ENCODE measurements at regions not wholly inside any gene's neighbourhood (a gene's known extent, or its start where the extent isn't known, plus 50 kb on each side); places are given as distances from the start of the nearest gene placed in this dataset.

- FAIRE-seq: no peak
- DNase-seq (ENCODE audit: insufficient read length, low spot score): no peak
These were observed 428.3 kb upstream of the NPVF start for GRCh38 chr7:25656581-25657026.

GRCh38 chr7:25658375-25658774 lies 430.1 kb upstream of the NPVF start:
- no peak for FAIRE-seq
- no peak for TF ChIP-seq CTCF (IDR thresholded peaks at IDR 0.05; ENCODE audit: insufficient read depth, missing control alignments)
- DNase-seq (ENCODE audit: insufficient read length, low spot score): no peak

More at GRCh38 chr7:25656581-25657026, 428.3 kb upstream of the NPVF start:
- no peak for TF ChIP-seq CTCF (IDR thresholded peaks at IDR 0.05; ENCODE audit: insufficient read depth, missing control alignments)

- FAIRE-seq (no peak), DNase-seq (ENCODE audit: insufficient read length, low spot score) (no peak)
- TF ChIP-seq CTCF (IDR thresholded peaks at IDR 0.05; ENCODE audit: insufficient read depth, missing control alignments): no peak
These were observed 431.6 kb upstream of the NPVF start for GRCh38 chr7:25659841-25660240.

GRCh38 chr7:25662841-25663800 lies 434.8 kb upstream of the NPVF start:
- FAIRE-seq (no peak), DNase-seq (ENCODE audit: insufficient read length, low spot score) (no peak)
- TF ChIP-seq CTCF (IDR thresholded peaks at IDR 0.05; ENCODE audit: insufficient read depth, missing control alignments): no peak

GRCh38 chr7:25663877-25664276 lies 435.6 kb upstream of the NPVF start:
- DNase-seq (ENCODE audit: insufficient read length, low spot score) (no peak), FAIRE-seq (no peak)
- no peak for TF ChIP-seq CTCF (IDR thresholded peaks at IDR 0.05; ENCODE audit: insufficient read depth, missing control alignments)

- no peak for FAIRE-seq
These were observed 436.3 kb upstream of the NPVF start for GRCh38 chr7:25664593-25664992.

More at GRCh38 chr7:25664593-25664992, 436.3 kb upstream of the NPVF start:
- DNase-seq (ENCODE audit: insufficient read length, low spot score): no peak
- TF ChIP-seq CTCF (IDR thresholded peaks at IDR 0.05; ENCODE audit: insufficient read depth, missing control alignments): no peak

Data from D721Med (cell line).